H9 (cell line): ENCODE measurements at regions not wholly inside any gene's neighbourhood (a gene's known extent, or its start where the extent isn't known, plus 50 kb on each side); places are given as distances from the start of the nearest gene placed in this dataset.

Experiments used
- DNase-seq: peaks from one replicate; pipeline ENCODE4 v3.0.0-alpha.2; 2017
- H2AFZ ChIP-seq: one replicate; pipeline ENCODE4 v1.6.1; 2013; ENCODE audit warnings: mild to moderate bottlenecking, low read length, control low read depth, moderate library complexity
- H2AK5ac ChIP-seq: 2 replicates; pipeline ENCODE4 v1.6.1; 2013; ENCODE audit warnings: low read length, control low read depth, mixed read lengths; ENCODE audit not compliant: insufficient read length
- H2BK120ac ChIP-seq: one replicate; pipeline ENCODE4 v1.6.1; 2013; ENCODE audit warnings: low read depth, mild to moderate bottlenecking, low read length, control low read depth, inconsistent platforms; ENCODE audit not compliant: poor library complexity, severe bottlenecking
- H2BK12ac ChIP-seq: 2 replicates; pipeline ENCODE4 v1.6.1; 2013; ENCODE audit warnings: low read length, control low read depth, mixed read lengths, low read depth; ENCODE audit not compliant: insufficient read length
- H2BK15ac ChIP-seq: 2 replicates; pipeline ENCODE4 v1.6.1; 2013; ENCODE audit warnings: low read depth, low read length, control low read depth
- H2BK20ac ChIP-seq: one replicate; pipeline ENCODE4 v1.6.1; 2013; ENCODE audit warnings: low read depth, mild to moderate bottlenecking, low read length, control low read depth, inconsistent platforms; ENCODE audit not compliant: poor library complexity, severe bottlenecking
- H2BK5ac ChIP-seq: 2 replicates; pipeline ENCODE4 v1.6.1; 2013; ENCODE audit warnings: low read length, control low read depth, mixed read lengths; ENCODE audit not compliant: insufficient read length
- H3K14ac ChIP-seq: 2 replicates; pipeline ENCODE4 v1.6.1; 2013; ENCODE audit warnings: low read length, control low read depth; ENCODE audit not compliant: insufficient read depth
- H3K18ac ChIP-seq: 2 replicates; pipeline ENCODE4 v1.6.1; 2013; ENCODE audit warnings: low read depth, mild to moderate bottlenecking, mixed read lengths, low read length, control low read depth; ENCODE audit not compliant: insufficient read length
- H3K23ac ChIP-seq: 2 replicates; pipeline ENCODE4 v1.6.1; 2013; ENCODE audit warnings: low read length, control low read depth, mixed read lengths, low read depth; ENCODE audit not compliant: insufficient read length
- H3K23me2 ChIP-seq: 2 replicates; pipeline ENCODE4 v1.6.1; 2013; ENCODE audit warnings: low read depth, mild to moderate bottlenecking, mixed read lengths, low read length, control low read depth; ENCODE audit not compliant: insufficient read length, poor library complexity, severe bottlenecking
- H3K27ac ChIP-seq: 2 replicates; pipeline ENCODE4 v1.5.1; 2013; ENCODE audit warnings: low read length, control low read depth, mixed read lengths, low read depth; ENCODE audit not compliant: insufficient read length
- H3K27me3 ChIP-seq: 2 replicates; pipeline ENCODE4 v1.6.1; 2013; ENCODE audit warnings: low read length, control low read depth, inconsistent platforms; ENCODE audit not compliant: insufficient read depth
- H3K4ac ChIP-seq: 2 replicates; pipeline ENCODE4 v1.6.1; 2013; ENCODE audit warnings: low read depth, mild to moderate bottlenecking, control low read depth, inconsistent platforms, low read length, moderate library complexity
- H3K4me1 ChIP-seq: 2 replicates; pipeline ENCODE4 v1.6.1; 2013; ENCODE audit warnings: low read length, control low read depth, inconsistent platforms; ENCODE audit not compliant: insufficient read depth
- H3K4me2 ChIP-seq: 2 replicates; pipeline ENCODE4 v1.6.1; 2013; ENCODE audit warnings: low read length, control low read depth, mixed read lengths; ENCODE audit not compliant: insufficient read length, insufficient read depth
- H3K56ac ChIP-seq: 2 replicates; pipeline ENCODE4 v1.6.1; 2013; ENCODE audit warnings: low read depth, mild to moderate bottlenecking, mixed read lengths, low read length, control low read depth; ENCODE audit not compliant: insufficient read length
- H3K79me1 ChIP-seq: 2 replicates; pipeline ENCODE4 v1.6.1; 2013; ENCODE audit warnings: low read depth, mild to moderate bottlenecking, moderate library complexity, low read length, control low read depth, inconsistent platforms; ENCODE audit not compliant: insufficient read depth, poor library complexity, severe bottlenecking
- H3K79me2 ChIP-seq: 2 replicates; pipeline ENCODE4 v1.6.1; 2013; ENCODE audit warnings: low read length, control low read depth, inconsistent platforms; ENCODE audit not compliant: insufficient read depth
- H3K9ac ChIP-seq: 2 replicates; pipeline ENCODE4 v1.6.1; 2013; ENCODE audit warnings: low read length, control low read depth, mixed read lengths; ENCODE audit not compliant: insufficient read length; ENCODE audit errors: extremely low read depth
- H3K9me3 ChIP-seq: one replicate; pipeline ENCODE4 v1.6.1; 2013; ENCODE audit warnings: low read depth, low read length, inconsistent platforms; ENCODE audit not compliant: control insufficient read depth
- H3T11ph ChIP-seq: one replicate; pipeline ENCODE4 v1.6.1; 2013; ENCODE audit warnings: mild to moderate bottlenecking, low read length, control low read depth, inconsistent platforms
- H4K20me1 ChIP-seq: one replicate; pipeline ENCODE4 v1.6.1; 2013; ENCODE audit not compliant: control insufficient read depth, insufficient read length, insufficient read depth
- H4K5ac ChIP-seq: 2 replicates; pipeline ENCODE4 v1.6.1; 2013; ENCODE audit warnings: low read depth, mild to moderate bottlenecking, mixed read lengths, low read length, control low read depth; ENCODE audit not compliant: insufficient read length
- H4K8ac ChIP-seq: replicated peaks from 2 replicates; pipeline ENCODE4 v1.6.1; 2013; ENCODE audit warnings: low read length, control low read depth, mixed read lengths, low read depth; ENCODE audit not compliant: insufficient read length
- H4K91ac ChIP-seq: 2 replicates; pipeline ENCODE4 v1.6.1; 2013; ENCODE audit warnings: low read depth, mild to moderate bottlenecking, moderate library complexity, mixed read lengths, low read length, control low read depth; ENCODE audit not compliant: insufficient read length
- H3K27ac Mint-ChIP-seq, 3 experiments: 2 replicates in 2 of 3; 3 replicates in 1 of 3; pipeline ENCODE4 v1.8.0; 2020 to 2021; ENCODE audit warnings: mixed read lengths in 3 of 3, mild to moderate bottlenecking in 1 of 3, moderate library complexity in 1 of 3
- H3K27me3 Mint-ChIP-seq: 2 replicates; pipeline ENCODE4 v1.8.0; 2021; ENCODE audit warnings: low read depth, mild to moderate bottlenecking, moderate library complexity, mixed read lengths
- H3K36me3 Mint-ChIP-seq, 3 experiments: 2 replicates in 2 of 3; 3 replicates in 1 of 3; pipeline ENCODE4 v1.8.0; 2020 to 2021; ENCODE audit warnings: low read depth in 3 of 3, mixed read lengths in 3 of 3; ENCODE audit not compliant: insufficient read depth in 1 of 3
- H3K4me1 Mint-ChIP-seq, 2 experiments: 2 replicates each; pipeline ENCODE4 v1.8.0; 2020; ENCODE audit warnings: mixed read lengths in 2 of 2
- H3K4me3 Mint-ChIP-seq, 2 experiments: 2 replicates in 1 of 2; 3 replicates in 1 of 2; pipeline ENCODE4 v1.8.0; 2020 to 2021; ENCODE audit warnings: mild to moderate bottlenecking in 2 of 2, mixed read lengths in 2 of 2, moderate library complexity in 1 of 2
- H3K9me3 Mint-ChIP-seq, 2 experiments: 2 replicates in 1 of 2; 3 replicates in 1 of 2; pipeline ENCODE4 v1.8.0; 2020; ENCODE audit warnings: mild to moderate bottlenecking in 2 of 2, mixed read lengths in 2 of 2, moderate library complexity in 1 of 2
- TF ChIP-seq, protein P1 (sequence below): fragments of 200-600 bp; sonication (generic); conservative IDR thresholded peaks from 3 replicates; pipeline ENCODE4 v1.8.0; 2021; ENCODE audit warnings: antibody characterized with exemption, mild to moderate bottlenecking

DNA sequence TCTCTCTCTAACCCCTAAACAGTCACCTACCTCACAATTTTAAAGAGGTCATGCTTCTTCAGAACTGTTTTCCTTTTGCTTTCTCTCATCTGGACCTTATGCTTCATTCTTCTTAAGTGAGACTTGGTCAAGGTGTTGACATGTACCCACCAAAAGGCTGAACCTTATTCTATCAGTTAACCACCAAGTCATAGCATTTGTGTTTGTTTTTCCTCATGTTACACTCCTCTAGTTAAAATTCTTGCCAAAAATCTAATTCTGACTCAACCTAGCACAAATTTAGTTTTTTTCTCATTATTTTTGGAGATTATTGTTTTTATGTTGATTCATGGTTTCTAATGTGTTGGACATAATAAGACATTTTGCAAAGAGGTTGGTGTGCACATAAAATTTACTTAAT is 578.6 kb downstream of the SLC16A7 start:
- Mint-ChIP-seq H3K4me1 (no peaks in the 10 kb centered on the region), H3K4me3 (no peak overlapping the region), H3K27me3 (no peaks in the 10 kb centered on the region), H3K9me3 (no peaks in the 10 kb centered on the region), H3K36me3 (no peaks in the 10 kb centered on the region), H3K27ac (no peak overlapping the region)
- Histone ChIP-seq H3K56ac (no peak overlapping the region), H3K4ac (no peak overlapping the region), H3K79me2 (no peaks in the 10 kb centered on the region), H2BK120ac (no peak overlapping the region), H3T11ph (no peak overlapping the region), H3K27me3 (no peaks in the 10 kb centered on the region), H3K18ac (no peak overlapping the region), H3K23me2 (no peaks in the 10 kb centered on the region), H3K4me2 (no peak overlapping the region), H4K91ac (no peak overlapping the region), H2BK20ac (no peak overlapping the region), H3K14ac (no peak overlapping the region), H2AFZ (no peak overlapping the region), H2BK5ac (no peak overlapping the region), H3K23ac (no peak overlapping the region), H2BK12ac (no peak overlapping the region), H3K9ac (no peak overlapping the region), H3K9me3 (no peaks in the 10 kb centered on the region), H4K5ac (no peak overlapping the region), H2AK5ac (no peak overlapping the region), H2BK15ac (no peak overlapping the region), H3K79me1 (no peaks in the 10 kb centered on the region), H3K4me1 (no peaks in the 10 kb centered on the region), H4K8ac (no peak overlapping the region), H4K20me1 (no peaks in the 10 kb centered on the region), H3K27ac (no peak overlapping the region)
- TF ChIP-seq, protein P1, sequence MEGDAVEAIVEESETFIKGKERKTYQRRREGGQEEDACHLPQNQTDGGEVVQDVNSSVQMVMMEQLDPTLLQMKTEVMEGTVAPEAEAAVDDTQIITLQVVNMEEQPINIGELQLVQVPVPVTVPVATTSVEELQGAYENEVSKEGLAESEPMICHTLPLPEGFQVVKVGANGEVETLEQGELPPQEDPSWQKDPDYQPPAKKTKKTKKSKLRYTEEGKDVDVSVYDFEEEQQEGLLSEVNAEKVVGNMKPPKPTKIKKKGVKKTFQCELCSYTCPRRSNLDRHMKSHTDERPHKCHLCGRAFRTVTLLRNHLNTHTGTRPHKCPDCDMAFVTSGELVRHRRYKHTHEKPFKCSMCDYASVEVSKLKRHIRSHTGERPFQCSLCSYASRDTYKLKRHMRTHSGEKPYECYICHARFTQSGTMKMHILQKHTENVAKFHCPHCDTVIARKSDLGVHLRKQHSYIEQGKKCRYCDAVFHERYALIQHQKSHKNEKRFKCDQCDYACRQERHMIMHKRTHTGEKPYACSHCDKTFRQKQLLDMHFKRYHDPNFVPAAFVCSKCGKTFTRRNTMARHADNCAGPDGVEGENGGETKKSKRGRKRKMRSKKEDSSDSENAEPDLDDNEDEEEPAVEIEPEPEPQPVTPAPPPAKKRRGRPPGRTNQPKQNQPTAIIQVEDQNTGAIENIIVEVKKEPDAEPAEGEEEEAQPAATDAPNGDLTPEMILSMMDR, result no peak
- no peak for DNase-seq
